ENCODE measurements at regions not wholly inside any gene's neighbourhood (a gene's known extent, or its start where the extent isn't known, plus 50 kb on each side); places are given as distances from the start of the nearest gene placed in this dataset.

GRCh38 chr4:23149815-23150214, 457.1 kb downstream of the GBA3 start:
- Histone ChIP-seq H3K9ac (ENCODE audit: low read length in 3 of 3) (no peak overlapping the region), H3K36me3 (ENCODE audit: control insufficient read depth in 2 of 3, insufficient read depth in 3 of 3, low read length in 3 of 3) (no peaks in the 10 kb centered on the region), H3K27ac (ENCODE audit: low read depth in 2 of 2, low read length in 2 of 2) (no peak overlapping the region), H3K4me3 (ENCODE audit: low read length in 3 of 3) (no peak overlapping the region), H3K4me1 (ENCODE audit: control insufficient read depth in 2 of 3, insufficient read depth in 2 of 3, low read depth in 1 of 3, low read length in 3 of 3) (no peaks in the 10 kb centered on the region), H3K27me3 (ENCODE audit: control insufficient read depth, insufficient read depth, low read length) (no peaks in the 10 kb centered on the region), H3K9me3 (ENCODE audit: control insufficient read depth in 2 of 3, insufficient read depth in 1 of 3, low read length in 3 of 3) (no peaks in the 10 kb centered on the region)
- DNase-seq: no peak
- no peak for TF ChIP-seq CTCF (IDR thresholded peaks at IDR 0.05; ENCODE audit: borderline replicate concordance, extremely low read depth, insufficient read depth)
- intact Hi-C loops (cut with DNase I): no loop called here
- no peak for FAIRE-seq

GRCh38 chr4:23144707-23145106, 452.0 kb downstream of the GBA3 start:
- TF ChIP-seq CTCF (IDR thresholded peaks at IDR 0.05; ENCODE audit: borderline replicate concordance, extremely low read depth, insufficient read depth): no peak
- FAIRE-seq (no peak), DNase-seq (no peak)
- Histone ChIP-seq H3K27me3 (ENCODE audit: control insufficient read depth, insufficient read depth, low read length) (no peaks in the 10 kb centered on the region), H3K36me3 (ENCODE audit: control insufficient read depth in 2 of 3, insufficient read depth in 3 of 3, low read length in 3 of 3) (no peaks in the 10 kb centered on the region), H3K4me3 (ENCODE audit: low read length in 3 of 3) (no peak overlapping the region), H3K4me1 (ENCODE audit: control insufficient read depth in 2 of 3, insufficient read depth in 2 of 3, low read depth in 1 of 3, low read length in 3 of 3) (no peaks in the 10 kb centered on the region), H3K9me3 (ENCODE audit: control insufficient read depth in 2 of 3, insufficient read depth in 1 of 3, low read length in 3 of 3) (no peaks in the 10 kb centered on the region), H3K9ac (ENCODE audit: low read length in 3 of 3) (no peak overlapping the region), H3K27ac (ENCODE audit: low read depth in 2 of 2, low read length in 2 of 2) (no peak overlapping the region)
- intact Hi-C loops (cut with DNase I): no loop called here

GRCh38 chr4:23135792-23136645, 443.3 kb downstream of the GBA3 start:
- Histone ChIP-seq H3K27me3 (ENCODE audit: control insufficient read depth, insufficient read depth, low read length) (no peaks in the 10 kb centered on the region), H3K27ac (ENCODE audit: low read depth in 2 of 2, low read length in 2 of 2) (no peak overlapping the region), H3K9ac (ENCODE audit: low read length in 3 of 3) (no peak overlapping the region), H3K9me3 (ENCODE audit: control insufficient read depth in 2 of 3, insufficient read depth in 1 of 3, low read length in 3 of 3) (no peaks in the 10 kb centered on the region), H3K36me3 (ENCODE audit: control insufficient read depth in 2 of 3, insufficient read depth in 3 of 3, low read length in 3 of 3) (no peaks in the 10 kb centered on the region), H3K4me3 (ENCODE audit: low read length in 3 of 3) (no peak overlapping the region), H3K4me1 (ENCODE audit: control insufficient read depth in 2 of 3, insufficient read depth in 2 of 3, low read depth in 1 of 3, low read length in 3 of 3) (no peaks in the 10 kb centered on the region)
- DNase-seq (peak in 2 of 5 donors; percentile 59 to 74), FAIRE-seq (no peak)
- peak; percentile 68 for TF ChIP-seq CTCF (IDR thresholded peaks at IDR 0.05; ENCODE audit: borderline replicate concordance, extremely low read depth, insufficient read depth)
- intact Hi-C loops (cut with DNase I): no loop called here
